ENCODE measurements at regions not wholly inside any gene's neighbourhood (a gene's known extent, or its start where the extent isn't known, plus 50 kb on each side); places are given as distances from the start of the nearest gene placed in this dataset.

GRCh38 chrX:4373791-4374190 lies 660.3 kb upstream of the PRKX start:
- FAIRE-seq, result no peak
- no peak for DNase-seq (ENCODE audit: insufficient read length, low spot score)

- no peak for FAIRE-seq
- no peak for DNase-seq (ENCODE audit: insufficient read length, low spot score)
Observed at GRCh38 chrX:4358577-4358976, 645.1 kb upstream of the PRKX start.

- DNase-seq (ENCODE audit: insufficient read length, low spot score) (no peak), FAIRE-seq (no peak)
Observed at GRCh38 chrX:4322916-4323315, 609.5 kb upstream of the PRKX start.

GRCh38 chrX:4320436-4320947 lies 607.0 kb upstream of the PRKX start:
- no peak for DNase-seq (ENCODE audit: insufficient read length, low spot score)
- FAIRE-seq, result no peak

GRCh38 chrX:4315891-4316290 lies 602.4 kb upstream of the PRKX start:
- FAIRE-seq (no peak), DNase-seq (ENCODE audit: insufficient read length, low spot score) (no peak)

- FAIRE-seq, result no peak
Observed at GRCh38 chrX:4314586-4314985, 601.1 kb upstream of the PRKX start.

GRCh38 chrX:4277122-4277521 lies 563.7 kb upstream of the PRKX start:
- DNase-seq (ENCODE audit: insufficient read length, low spot score) (no peak), FAIRE-seq (no peak)

More at GRCh38 chrX:4314586-4314985, 601.1 kb upstream of the PRKX start:
- DNase-seq (ENCODE audit: insufficient read length, low spot score), result no peak

GRCh38 chrX:4268676-4269075 lies 555.2 kb upstream of the PRKX start:
- no peak for DNase-seq (ENCODE audit: insufficient read length, low spot score)
- FAIRE-seq, result no peak

GRCh38 chrX:4265036-4265435 lies 551.6 kb upstream of the PRKX start:
- FAIRE-seq (no peak), DNase-seq (ENCODE audit: insufficient read length, low spot score) (no peak)

- no peak for FAIRE-seq
- no peak for DNase-seq (ENCODE audit: insufficient read length, low spot score)
Observed at GRCh38 chrX:4263030-4263803, 549.8 kb upstream of the PRKX start.

- FAIRE-seq (no peak), DNase-seq (ENCODE audit: insufficient read length, low spot score) (no peak)
Observed at GRCh38 chrX:4253092-4253491, 539.6 kb upstream of the PRKX start.

GRCh38 chrX:4249401-4249800 lies 536.0 kb upstream of the PRKX start:
- FAIRE-seq (no peak), DNase-seq (ENCODE audit: insufficient read length, low spot score) (no peak)

- no peak for FAIRE-seq
Observed at GRCh38 chrX:4243759-4244158, 530.3 kb upstream of the PRKX start.

GRCh38 chrX:4240541-4241194 lies 527.2 kb upstream of the PRKX start:
- FAIRE-seq (no peak), DNase-seq (ENCODE audit: insufficient read length, low spot score) (no peak)

More at GRCh38 chrX:4243759-4244158, 530.3 kb upstream of the PRKX start:
- DNase-seq (ENCODE audit: insufficient read length, low spot score), result no peak

- DNase-seq (ENCODE audit: insufficient read length, low spot score) (no peak), FAIRE-seq (peak; percentile 57)
Observed at GRCh38 chrX:4239650-4240540, 526.4 kb upstream of the PRKX start.

- DNase-seq (ENCODE audit: insufficient read length, low spot score) (no peak), FAIRE-seq (no peak)
Observed at GRCh38 chrX:4238916-4239315, 525.5 kb upstream of the PRKX start.

- no peak for FAIRE-seq
Observed at GRCh38 chrX:4225086-4225485, 511.6 kb upstream of the PRKX start.

GRCh38 chrX:4206941-4207340 lies 493.5 kb upstream of the PRKX start:
- no peak for DNase-seq (ENCODE audit: insufficient read length, low spot score)
- no peak for FAIRE-seq

More at GRCh38 chrX:4225086-4225485, 511.6 kb upstream of the PRKX start:
- DNase-seq (ENCODE audit: insufficient read length, low spot score), result no peak

- DNase-seq (ENCODE audit: insufficient read length, low spot score), result no peak
- FAIRE-seq, result no peak
Observed at GRCh38 chrX:4197971-4198370, 484.5 kb upstream of the PRKX start.

- no peak for FAIRE-seq
- no peak for DNase-seq (ENCODE audit: insufficient read length, low spot score)
Observed at GRCh38 chrX:4193500-4194155, 480.2 kb upstream of the PRKX start.

GRCh38 chrX:4186331-4186730 lies 472.9 kb upstream of the PRKX start:
- no peak for DNase-seq (ENCODE audit: insufficient read length, low spot score)
- FAIRE-seq, result no peak
